Brain microvascular endothelial cell (primary cell): ENCODE measurements at regions not wholly inside any gene's neighbourhood (a gene's known extent, or its start where the extent isn't known, plus 50 kb on each side); places are given as distances from the start of the nearest gene placed in this dataset.

ENCODE experiments used
- DNase-seq: peaks from one replicate; pipeline ENCODE4 v3.0.0-alpha.2; 2020
- H3K27ac ChIP-seq: fragments of 250-450 bp; sonication (Bioruptor Pico); 2 replicates; pipeline ENCODE4 v1.5.1; 2020; ENCODE audit warnings: mild to moderate bottlenecking, moderate library complexity
- H3K27me3 ChIP-seq: fragments of 250-450 bp; sonication (Bioruptor Pico); replicated peaks from 2 replicates; pipeline ENCODE4 v1.5.1; 2020; ENCODE audit warnings: mild to moderate bottlenecking
- H3K36me3 ChIP-seq: fragments of 250-450 bp; sonication (Bioruptor Pico); replicated peaks from 2 replicates; pipeline ENCODE4 v1.5.1; 2020; ENCODE audit warnings: mild to moderate bottlenecking
- H3K4me3 ChIP-seq: 2 replicates; pipeline ENCODE4 v1.5.1; 2011; ENCODE audit warnings: low read depth, mild to moderate bottlenecking, control low read depth, low read length, moderate library complexity
- in situ Hi-C: cut with HindIII; loops from 2 replicates; pipeline ENCODE4 v1.10.0; 2017; ENCODE audit warnings: low sequenced_read_pairs, low pct_ligation_motif_present
- TF ChIP-seq, protein P1 (sequence below): IDR thresholded peaks from 2 replicates; pipeline ENCODE4 v1.5.1; 2011; ENCODE audit warnings: low read depth, mild to moderate bottlenecking, moderate library complexity, low read length, control low read depth, inconsistent platforms; ENCODE audit errors: missing control alignments

- H3K4me3 ChIP-seq, result no peak overlapping the region
- no peaks in the 10 kb centered on the region for H3K36me3 ChIP-seq
- in situ Hi-C loops, result no loop called here
- no peak overlapping the region for H3K27ac ChIP-seq
- H3K27me3 ChIP-seq, result no peaks in the 10 kb centered on the region
- no peak for DNase-seq
- TF ChIP-seq, protein P1, sequence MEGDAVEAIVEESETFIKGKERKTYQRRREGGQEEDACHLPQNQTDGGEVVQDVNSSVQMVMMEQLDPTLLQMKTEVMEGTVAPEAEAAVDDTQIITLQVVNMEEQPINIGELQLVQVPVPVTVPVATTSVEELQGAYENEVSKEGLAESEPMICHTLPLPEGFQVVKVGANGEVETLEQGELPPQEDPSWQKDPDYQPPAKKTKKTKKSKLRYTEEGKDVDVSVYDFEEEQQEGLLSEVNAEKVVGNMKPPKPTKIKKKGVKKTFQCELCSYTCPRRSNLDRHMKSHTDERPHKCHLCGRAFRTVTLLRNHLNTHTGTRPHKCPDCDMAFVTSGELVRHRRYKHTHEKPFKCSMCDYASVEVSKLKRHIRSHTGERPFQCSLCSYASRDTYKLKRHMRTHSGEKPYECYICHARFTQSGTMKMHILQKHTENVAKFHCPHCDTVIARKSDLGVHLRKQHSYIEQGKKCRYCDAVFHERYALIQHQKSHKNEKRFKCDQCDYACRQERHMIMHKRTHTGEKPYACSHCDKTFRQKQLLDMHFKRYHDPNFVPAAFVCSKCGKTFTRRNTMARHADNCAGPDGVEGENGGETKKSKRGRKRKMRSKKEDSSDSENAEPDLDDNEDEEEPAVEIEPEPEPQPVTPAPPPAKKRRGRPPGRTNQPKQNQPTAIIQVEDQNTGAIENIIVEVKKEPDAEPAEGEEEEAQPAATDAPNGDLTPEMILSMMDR, result no peak
These were observed 319.0 kb downstream of the GABRB3 start for GRCh38 chr15:26453914-26454313.

GRCh38 chr15:26451995-26452394 is 320.9 kb downstream of the GABRB3 start:
- TF ChIP-seq, protein P1, result no peak
- Histone ChIP-seq H3K4me3 (no peak overlapping the region), H3K27me3 (no peaks in the 10 kb centered on the region), H3K36me3 (no peaks in the 10 kb centered on the region), H3K27ac (no peak overlapping the region)
- DNase-seq, result no peak
- in situ Hi-C loops, result no loop called here

DNA sequence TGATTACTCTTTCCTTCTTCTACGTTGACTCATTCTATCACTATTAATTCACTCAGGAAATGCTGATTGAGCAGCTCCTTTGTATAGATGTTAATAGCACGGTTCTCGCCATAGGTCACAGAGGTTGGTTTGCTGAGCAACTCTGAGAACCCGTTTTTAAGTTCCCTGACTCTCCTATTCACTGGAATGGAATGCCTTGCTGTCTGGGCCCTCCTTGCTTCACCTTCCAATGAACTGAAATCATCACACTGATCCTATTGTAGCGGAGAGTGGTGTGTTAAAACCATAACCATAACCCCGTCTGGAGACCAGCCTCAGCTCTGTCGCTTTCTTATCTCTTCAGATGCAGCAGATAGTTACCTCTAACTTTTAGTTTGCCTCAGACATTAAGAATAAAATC is 323.6 kb downstream of the GABRB3 start:
- Histone ChIP-seq H3K27me3 (no peaks in the 10 kb centered on the region), H3K27ac (no peak overlapping the region), H3K36me3 (no peaks in the 10 kb centered on the region), H3K4me3 (no peak overlapping the region)
- DNase-seq, result no peak
- in situ Hi-C loops, result no loop called here
- TF ChIP-seq, protein P1, result no peak

DNA sequence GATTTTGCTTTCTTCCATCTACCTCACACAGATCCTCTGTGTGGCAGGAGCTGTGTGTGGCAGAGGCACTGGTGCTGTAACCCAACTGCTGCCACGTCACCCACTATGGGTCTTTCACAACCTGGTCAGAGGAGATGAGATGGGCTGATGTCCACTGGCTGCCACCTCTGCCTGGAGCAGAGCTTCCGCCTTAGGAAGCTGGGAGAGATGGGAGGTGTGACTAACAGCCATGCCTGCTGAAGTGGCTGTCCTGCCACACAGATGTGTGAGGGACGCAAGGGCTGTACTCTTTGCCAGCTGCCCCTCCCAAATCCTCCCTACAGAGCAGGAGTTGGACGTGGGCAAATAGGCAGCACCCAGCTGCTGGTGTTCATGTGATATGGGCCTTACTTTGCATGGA is 329.5 kb downstream of the GABRB3 start:
- in situ Hi-C loops, result no loop called here
- Histone ChIP-seq H3K27me3 (no peaks in the 10 kb centered on the region), H3K36me3 (no peaks in the 10 kb centered on the region), H3K4me3 (no peak overlapping the region), H3K27ac (no peak overlapping the region)
- TF ChIP-seq, protein P1, result no peak
- no peak for DNase-seq

DNA sequence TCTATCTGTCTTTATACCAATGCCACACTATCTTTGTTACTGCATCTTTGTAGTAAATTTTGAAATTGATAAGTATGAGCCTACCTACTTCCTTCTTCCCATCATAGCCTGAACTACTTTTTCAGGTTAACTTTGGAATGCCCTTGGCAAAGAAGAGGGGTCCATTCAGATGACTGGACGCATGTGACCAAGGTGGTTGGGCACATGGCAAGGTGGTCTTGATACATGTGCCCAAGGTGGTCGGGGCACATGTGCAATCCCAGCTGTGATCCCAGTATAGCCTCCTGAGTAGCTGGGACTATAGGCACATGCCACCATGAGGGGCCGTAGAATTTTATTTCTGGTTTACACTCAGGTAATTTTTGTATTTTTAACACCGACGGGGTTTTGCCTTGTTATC is 330.2 kb downstream of the GABRB3 start:
- Histone ChIP-seq H3K4me3 (no peak overlapping the region), H3K27ac (no peak overlapping the region), H3K27me3 (no peaks in the 10 kb centered on the region), H3K36me3 (no peaks in the 10 kb centered on the region)
- in situ Hi-C loops, result no loop called here
- DNase-seq, result no peak
- TF ChIP-seq, protein P1, result no peak

DNA sequence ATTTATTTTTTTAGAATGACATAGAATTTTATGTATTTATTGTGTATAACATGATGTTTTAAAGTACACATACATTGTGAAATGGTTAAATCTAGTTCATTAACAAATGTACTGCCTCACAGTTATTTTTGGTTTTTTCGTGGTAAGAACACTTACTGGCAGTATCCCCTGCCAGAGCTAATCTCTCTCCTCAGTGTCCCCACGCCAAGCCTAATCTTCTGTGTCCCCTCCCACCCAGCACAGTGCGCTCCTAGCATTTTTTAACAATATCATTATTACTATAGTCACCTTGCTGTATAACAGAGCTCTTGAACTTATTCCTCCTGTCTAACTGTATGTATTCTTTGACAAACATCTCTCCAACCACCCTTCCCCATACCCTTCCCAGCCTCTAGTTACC is 333.2 kb downstream of the GABRB3 start:
- no peak for DNase-seq
- no peak overlapping the region for H3K4me3 ChIP-seq
- in situ Hi-C loops, result no loop called here
- TF ChIP-seq, protein P1, result no peak
- no peaks in the 10 kb centered on the region for H3K36me3 ChIP-seq
- H3K27ac ChIP-seq, result no peak overlapping the region
- H3K27me3 ChIP-seq, result no peaks in the 10 kb centered on the region
